ENCODE measurements at regions not wholly inside any gene's neighbourhood (a gene's known extent, or its start where the extent isn't known, plus 50 kb on each side); places are given as distances from the start of the nearest gene placed in this dataset.

GRCh38 chr5:27742805-27743204, 704.4 kb upstream of the CDH9 start:
- H3K27me3 ChIP-seq = no peaks in the 10 kb centered on the region
- 94% methylated on average over 6 of the region's 6 CpGs for WGBS
- H3K4me1 ChIP-seq = no peaks in the 10 kb centered on the region
- no peaks in the 10 kb centered on the region for H3K9me3 ChIP-seq
- no peak for DNase-seq (ENCODE audit: extremely low spot score)
- intact Hi-C loops (cut with DNase I) = no loop called here
- no peak overlapping the region for H3K27ac ChIP-seq (replicated peaks in 1 of 4)
- H3K4me3 ChIP-seq = no peak overlapping the region
- no peaks in the 10 kb centered on the region for H3K36me3 ChIP-seq
- TF ChIP-seq POLR2AphosphoS5 (IDR thresholded peaks at IDR 0.05) = no peak
- no peak for TF ChIP-seq POLR2A (IDR thresholded peaks at IDR 0.05; ENCODE audit: low read depth)
- no peak for TF ChIP-seq EP300 (IDR thresholded peaks at IDR 0.05)
- TF ChIP-seq, protein P1, sequence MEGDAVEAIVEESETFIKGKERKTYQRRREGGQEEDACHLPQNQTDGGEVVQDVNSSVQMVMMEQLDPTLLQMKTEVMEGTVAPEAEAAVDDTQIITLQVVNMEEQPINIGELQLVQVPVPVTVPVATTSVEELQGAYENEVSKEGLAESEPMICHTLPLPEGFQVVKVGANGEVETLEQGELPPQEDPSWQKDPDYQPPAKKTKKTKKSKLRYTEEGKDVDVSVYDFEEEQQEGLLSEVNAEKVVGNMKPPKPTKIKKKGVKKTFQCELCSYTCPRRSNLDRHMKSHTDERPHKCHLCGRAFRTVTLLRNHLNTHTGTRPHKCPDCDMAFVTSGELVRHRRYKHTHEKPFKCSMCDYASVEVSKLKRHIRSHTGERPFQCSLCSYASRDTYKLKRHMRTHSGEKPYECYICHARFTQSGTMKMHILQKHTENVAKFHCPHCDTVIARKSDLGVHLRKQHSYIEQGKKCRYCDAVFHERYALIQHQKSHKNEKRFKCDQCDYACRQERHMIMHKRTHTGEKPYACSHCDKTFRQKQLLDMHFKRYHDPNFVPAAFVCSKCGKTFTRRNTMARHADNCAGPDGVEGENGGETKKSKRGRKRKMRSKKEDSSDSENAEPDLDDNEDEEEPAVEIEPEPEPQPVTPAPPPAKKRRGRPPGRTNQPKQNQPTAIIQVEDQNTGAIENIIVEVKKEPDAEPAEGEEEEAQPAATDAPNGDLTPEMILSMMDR (IDR thresholded peaks at IDR 0.05) = no peak

DNA sequence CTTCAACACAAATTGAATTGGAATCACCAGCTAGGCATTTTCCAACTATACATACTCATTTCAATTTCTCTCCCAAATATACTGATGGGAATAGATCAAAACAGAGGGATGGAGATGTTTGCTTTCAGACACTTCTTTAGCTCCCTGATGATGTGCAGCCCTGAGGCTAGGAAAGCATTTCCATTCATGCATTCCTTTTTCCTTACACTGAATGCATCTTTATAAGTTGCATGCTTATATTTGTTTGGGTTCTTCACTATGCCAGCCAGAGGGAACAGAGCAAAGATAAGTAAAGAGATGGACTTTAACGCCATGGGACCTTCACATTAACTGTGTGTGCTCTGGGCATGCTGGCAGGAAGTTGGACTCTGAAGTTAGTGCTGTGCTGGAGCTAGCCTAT, 696.5 kb upstream of the CDH9 start:
- H3K27me3 ChIP-seq = no peaks in the 10 kb centered on the region
- no peaks in the 10 kb centered on the region for H3K4me1 ChIP-seq
- no peak overlapping the region for H3K27ac ChIP-seq (replicated peaks in 1 of 4)
- no peak overlapping the region for H3K4me3 ChIP-seq
- no peaks in the 10 kb centered on the region for H3K36me3 ChIP-seq
- 71% methylated on average over 1 of the region's 1 CpG for WGBS
- TF ChIP-seq POLR2A (IDR thresholded peaks at IDR 0.05; ENCODE audit: low read depth) = no peak
- TF ChIP-seq, protein P1 (IDR thresholded peaks at IDR 0.05) = no peak
- no peaks in the 10 kb centered on the region for H3K9me3 ChIP-seq
- intact Hi-C loops (cut with DNase I) = no loop called here
- DNase-seq (ENCODE audit: extremely low spot score) = no peak

GRCh38 chr5:27733237-27733636, 694.9 kb upstream of the CDH9 start:
- TF ChIP-seq, protein P1 (IDR thresholded peaks at IDR 0.05) = no peak
- TF ChIP-seq POLR2A (IDR thresholded peaks at IDR 0.05; ENCODE audit: low read depth) (no peak), EP300 (IDR thresholded peaks at IDR 0.05) (no peak), POLR2AphosphoS5 (IDR thresholded peaks at IDR 0.05) (no peak)
- Histone ChIP-seq H3K9me3 (no peaks in the 10 kb centered on the region), H3K36me3 (no peaks in the 10 kb centered on the region), H3K27me3 (no peaks in the 10 kb centered on the region), H3K4me1 (no peaks in the 10 kb centered on the region), H3K4me3 (no peak overlapping the region), H3K27ac (replicated peaks in 1 of 4) (no peak overlapping the region)
- DNase-seq (ENCODE audit: extremely low spot score) = no peak
- intact Hi-C loops (cut with DNase I) = no loop called here

- intact Hi-C loops (cut with DNase I) = no loop called here
- no peaks in the 10 kb centered on the region for H3K4me1 ChIP-seq
- DNase-seq (ENCODE audit: extremely low spot score) = no peak
- H3K9me3 ChIP-seq = no peaks in the 10 kb centered on the region
- no peaks in the 10 kb centered on the region for H3K27me3 ChIP-seq
- no peaks in the 10 kb centered on the region for H3K36me3 ChIP-seq
- no peak overlapping the region for H3K4me3 ChIP-seq
- TF ChIP-seq EP300 (IDR thresholded peaks at IDR 0.05) (no peak), POLR2A (IDR thresholded peaks at IDR 0.05; ENCODE audit: low read depth) (no peak), POLR2AphosphoS5 (IDR thresholded peaks at IDR 0.05) (no peak)
- TF ChIP-seq, protein P1 (IDR thresholded peaks at IDR 0.05) = no peak
- H3K27ac ChIP-seq (replicated peaks in 1 of 4) = no peak overlapping the region
Observed at GRCh38 chr5:27727254-27727653, 688.9 kb upstream of the CDH9 start.

DNA sequence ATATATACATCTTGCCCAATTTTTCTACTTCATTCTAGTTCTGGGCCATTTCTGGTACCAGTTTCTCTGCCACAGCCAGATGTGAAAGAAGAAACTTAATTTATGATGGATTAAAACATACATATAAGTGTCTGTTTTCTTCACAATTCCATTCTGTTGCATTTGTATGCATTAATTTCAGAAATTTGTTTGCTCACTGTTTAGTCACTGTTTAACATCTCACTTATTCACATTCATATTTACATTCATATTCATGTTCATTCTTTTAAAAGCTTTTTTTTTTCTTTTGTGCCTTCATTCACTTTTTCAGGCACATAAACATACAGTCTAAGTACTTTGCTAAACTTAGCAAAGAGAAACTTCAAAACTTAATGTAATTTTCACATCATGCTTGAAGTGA, 684.0 kb upstream of the CDH9 start:
- H3K9me3 ChIP-seq = no peaks in the 10 kb centered on the region
- no peaks in the 10 kb centered on the region for H3K27me3 ChIP-seq
- no peaks in the 10 kb centered on the region for H3K36me3 ChIP-seq
- TF ChIP-seq, protein P1 (IDR thresholded peaks at IDR 0.05) = no peak
- TF ChIP-seq POLR2A (IDR thresholded peaks at IDR 0.05; ENCODE audit: low read depth) (no peak), EP300 (IDR thresholded peaks at IDR 0.05) (no peak), POLR2AphosphoS5 (IDR thresholded peaks at IDR 0.05) (no peak)
- DNase-seq (ENCODE audit: extremely low spot score) = no peak
- no peaks in the 10 kb centered on the region for H3K4me1 ChIP-seq
- no peak overlapping the region for H3K27ac ChIP-seq (replicated peaks in 1 of 4)
- intact Hi-C loops (cut with DNase I) = no loop called here
- no peak overlapping the region for H3K4me3 ChIP-seq
